Thyroid gland (tissue), 4 donors: ENCODE measurements at regions not wholly inside any gene's neighbourhood (a gene's known extent, or its start where the extent isn't known, plus 50 kb on each side); places are given as distances from the start of the nearest gene placed in this dataset.

Experiments used
- DNase-seq, 2 donors: peaks; one replicate each; pipeline ENCODE4 v3.0.0-alpha.2; 2019
- H3K27ac ChIP-seq, 3 donors: fragments of 200-600 bp; sonication (generic); 1 replicate in 2 of 3; 2 replicates in 1 of 3; pipeline ENCODE4 v1.5.1; 2016 to 2019; ENCODE audit warnings: mild to moderate bottlenecking in 1 of 3, moderate library complexity in 1 of 3
- H3K27me3 ChIP-seq: fragments of 200-600 bp; sonication (generic); one replicate; pipeline ENCODE4 v1.5.1; 2019
- H3K36me3 ChIP-seq, 2 donors: fragments of 200-600 bp; sonication (generic); one replicate each; pipeline ENCODE4 v1.5.1; 2016 to 2019
- H3K4me1 ChIP-seq, 2 donors: fragments of 200-600 bp; sonication (generic); one replicate each; pipeline ENCODE4 v1.5.1; 2017 to 2019
- H3K4me3 ChIP-seq, 3 donors: fragments of 200-600 bp; sonication (generic); replicated peaks in 1 of 3; 1 replicate in 2 of 3; 2 replicates in 1 of 3; pipeline ENCODE4 v1.5.1; 2016; ENCODE audit warnings: mild to moderate bottlenecking in 1 of 3
- H3K9me3 ChIP-seq: fragments of 200-600 bp; sonication (generic); one replicate; pipeline ENCODE4 v1.5.1; 2017
- POLR2A ChIP-seq, 2 donors: fragments of 450-650 bp; IDR thresholded peaks; one replicate each; pipeline ENCODE4 v1.6.1; 2017; ENCODE audit warnings: antibody characterized with exemption in 2 of 2, mild to moderate bottlenecking in 2 of 2, moderate library complexity in 1 of 2
- WGBS, 2 donors: methylation state at CpG; one replicate each; pipeline ENCODE4 v1.1.5; 2017; 5-methylcytosine and 5-hydroxymethylcytosine counted together
- intact Hi-C: fragments of 100-400 bp; cut with DNase I; formaldehyde crosslinking; loops from one replicate; pipeline ENCODE4 v1.15.1; 2023
- TF ChIP-seq, protein P1 (sequence below), 6 experiments: fragments of 200-600 bp in 3 of 6; fragments of 450-650 bp in 3 of 6; sonication (generic) in 3 of 6; IDR thresholded peaks; one replicate each; pipeline ENCODE4 v1.5.1; 2016 to 2019; ENCODE audit warnings: antibody characterized with exemption in 6 of 6, mild to moderate bottlenecking in 2 of 6, inconsistent platforms in 1 of 6, moderate library complexity in 1 of 6

DNA sequence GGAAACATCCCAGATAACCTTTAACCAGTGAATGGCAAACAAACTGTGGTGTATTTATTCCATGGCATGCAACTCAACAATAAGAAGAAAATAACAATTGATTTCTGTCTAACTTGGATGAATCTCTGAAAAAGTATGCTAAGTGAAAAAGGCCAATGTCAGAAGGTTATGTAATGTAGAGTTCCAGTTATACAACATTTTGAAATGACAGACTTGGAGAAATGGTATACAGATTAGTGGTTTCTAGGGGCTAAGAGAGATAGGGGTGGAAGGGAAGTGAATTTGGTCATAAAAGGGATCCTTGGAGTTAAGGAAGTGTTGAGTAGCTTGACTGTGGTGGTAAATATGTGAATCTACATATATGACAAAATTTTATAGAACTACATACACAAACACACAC lies 269.4 kb upstream of the SUCLG2 start:
- Histone ChIP-seq H3K4me1 (no peaks in the 10 kb centered on the region), H3K9me3 (no peaks in the 10 kb centered on the region), H3K36me3 (no peaks in the 10 kb centered on the region), H3K27ac (no peak overlapping the region), H3K4me3 (no peak overlapping the region), H3K27me3 (no peaks in the 10 kb centered on the region)
- TF ChIP-seq, protein P1, sequence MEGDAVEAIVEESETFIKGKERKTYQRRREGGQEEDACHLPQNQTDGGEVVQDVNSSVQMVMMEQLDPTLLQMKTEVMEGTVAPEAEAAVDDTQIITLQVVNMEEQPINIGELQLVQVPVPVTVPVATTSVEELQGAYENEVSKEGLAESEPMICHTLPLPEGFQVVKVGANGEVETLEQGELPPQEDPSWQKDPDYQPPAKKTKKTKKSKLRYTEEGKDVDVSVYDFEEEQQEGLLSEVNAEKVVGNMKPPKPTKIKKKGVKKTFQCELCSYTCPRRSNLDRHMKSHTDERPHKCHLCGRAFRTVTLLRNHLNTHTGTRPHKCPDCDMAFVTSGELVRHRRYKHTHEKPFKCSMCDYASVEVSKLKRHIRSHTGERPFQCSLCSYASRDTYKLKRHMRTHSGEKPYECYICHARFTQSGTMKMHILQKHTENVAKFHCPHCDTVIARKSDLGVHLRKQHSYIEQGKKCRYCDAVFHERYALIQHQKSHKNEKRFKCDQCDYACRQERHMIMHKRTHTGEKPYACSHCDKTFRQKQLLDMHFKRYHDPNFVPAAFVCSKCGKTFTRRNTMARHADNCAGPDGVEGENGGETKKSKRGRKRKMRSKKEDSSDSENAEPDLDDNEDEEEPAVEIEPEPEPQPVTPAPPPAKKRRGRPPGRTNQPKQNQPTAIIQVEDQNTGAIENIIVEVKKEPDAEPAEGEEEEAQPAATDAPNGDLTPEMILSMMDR (IDR thresholded peaks at IDR 0.05) = no peak
- no peak for TF ChIP-seq POLR2A (IDR thresholded peaks at IDR 0.05)
- intact Hi-C loops = no loop called here
- no peak for DNase-seq

DNA sequence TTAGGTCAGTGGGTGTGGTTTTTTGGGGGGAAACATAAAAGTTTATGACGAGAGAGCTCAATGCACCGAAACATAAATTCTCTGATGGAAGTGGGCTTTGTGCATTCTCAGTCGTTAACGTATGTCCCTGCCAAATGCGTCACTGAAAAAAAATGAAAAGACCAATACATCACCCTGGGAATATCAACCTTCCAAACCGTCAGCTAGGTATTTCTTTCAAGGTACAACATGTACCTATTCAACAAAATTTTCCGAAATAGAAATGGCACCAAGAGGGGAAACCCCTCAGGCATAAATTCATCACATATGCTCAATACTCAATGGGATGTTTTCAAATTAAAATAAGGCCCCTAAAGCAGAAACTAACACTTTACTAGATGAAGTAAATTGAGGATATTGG lies 266.6 kb upstream of the SUCLG2 start:
- no peak for DNase-seq
- Histone ChIP-seq H3K9me3 (no peaks in the 10 kb centered on the region), H3K4me3 (no peak overlapping the region), H3K27me3 (no peaks in the 10 kb centered on the region), H3K36me3 (no peaks in the 10 kb centered on the region), H3K27ac (no peak overlapping the region), H3K4me1 (no peaks in the 10 kb centered on the region)
- no peak for TF ChIP-seq POLR2A (IDR thresholded peaks at IDR 0.05)
- TF ChIP-seq, protein P1 (IDR thresholded peaks at IDR 0.05) = no peak
- 72 to 76% methylated on average over 7 of the region's 7 CpGs for WGBS, 2 donors
- intact Hi-C loops = no loop called here

- H3K27ac ChIP-seq = no peak overlapping the region
- H3K36me3 ChIP-seq = no peaks in the 10 kb centered on the region
- intact Hi-C loops = no loop called here
- H3K27me3 ChIP-seq = no peaks in the 10 kb centered on the region
- H3K9me3 ChIP-seq = no peaks in the 10 kb centered on the region
- H3K4me3 ChIP-seq = no peak overlapping the region
- WGBS, 2 donors = 85 to 87% methylated on average over 1 of the region's 1 CpG
- H3K4me1 ChIP-seq = no peaks in the 10 kb centered on the region
- TF ChIP-seq, protein P1 (IDR thresholded peaks at IDR 0.05) = no peak
- TF ChIP-seq POLR2A (IDR thresholded peaks at IDR 0.05) = no peak
- DNase-seq = no peak
Measured at GRCh38 chr3:67920311-67920710, 265.9 kb upstream of the SUCLG2 start.

DNA sequence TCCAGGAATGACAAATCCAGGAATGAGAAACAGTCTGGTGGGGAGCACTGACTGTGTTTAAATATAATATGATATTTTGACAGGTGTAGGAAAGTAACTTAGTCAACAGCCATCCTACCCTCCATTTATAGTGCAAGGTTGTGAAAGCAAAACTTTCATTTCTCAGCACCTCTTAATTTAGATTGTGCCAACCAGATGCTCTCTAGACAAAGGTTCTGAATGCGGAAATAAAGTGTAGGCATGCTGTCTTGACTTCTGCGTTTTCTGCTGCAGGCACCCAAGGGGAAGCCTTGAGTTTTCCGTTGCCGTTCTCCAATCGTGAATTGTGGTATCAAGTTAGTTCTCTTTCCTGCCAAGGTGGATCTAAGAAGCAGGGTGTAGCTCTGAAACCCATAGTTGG lies 261.9 kb upstream of the SUCLG2 start:
- Histone ChIP-seq H3K36me3 (no peaks in the 10 kb centered on the region), H3K27me3 (no peaks in the 10 kb centered on the region), H3K9me3 (no peaks in the 10 kb centered on the region), H3K27ac (no peak overlapping the region), H3K4me1 (no peaks in the 10 kb centered on the region), H3K4me3 (no peak overlapping the region)
- intact Hi-C loops = no loop called here
- TF ChIP-seq, protein P1 (IDR thresholded peaks at IDR 0.05) = no peak
- TF ChIP-seq POLR2A (IDR thresholded peaks at IDR 0.05) = no peak
- WGBS, 2 donors = 91 to 98% methylated on average over 5 of the region's 5 CpGs
- no peak for DNase-seq

GRCh38 chr3:67907735-67908134 lies 253.3 kb upstream of the SUCLG2 start:
- Histone ChIP-seq H3K27ac (no peak overlapping the region), H3K4me1 (no peaks in the 10 kb centered on the region), H3K9me3 (no peaks in the 10 kb centered on the region), H3K36me3 (no peaks in the 10 kb centered on the region), H3K27me3 (no peaks in the 10 kb centered on the region), H3K4me3 (no peak overlapping the region)
- DNase-seq = no peak
- no peak for TF ChIP-seq POLR2A (IDR thresholded peaks at IDR 0.05)
- TF ChIP-seq, protein P1 (IDR thresholded peaks at IDR 0.05) = no peak
- 65 to 67% methylated on average over 1 of the region's 1 CpG for WGBS, 2 donors
- intact Hi-C loops = no loop called here
